ENCODE measurements at regions not wholly inside any gene's neighbourhood (a gene's known extent, or its start where the extent isn't known, plus 50 kb on each side); places are given as distances from the start of the nearest gene placed in this dataset.

DNA sequence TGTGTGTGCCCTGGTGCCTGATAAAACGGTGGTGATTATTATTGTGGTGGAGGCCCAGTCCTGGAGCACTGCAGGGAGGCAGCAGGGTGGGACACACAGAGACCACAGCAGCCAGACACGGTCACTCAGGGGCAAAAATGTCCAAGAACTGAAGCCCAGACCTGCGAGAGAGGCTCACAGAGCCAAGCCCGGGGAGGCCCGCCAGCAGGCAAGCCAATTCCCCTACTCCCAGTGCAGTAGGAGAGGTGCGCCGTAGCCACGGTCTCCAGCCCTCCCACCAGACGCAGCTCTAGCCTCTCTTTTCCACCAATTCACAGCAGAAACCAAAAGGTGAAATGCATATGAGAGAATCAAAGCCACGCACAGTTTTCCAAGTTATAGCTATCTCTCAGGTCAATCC, 179.4 kb upstream of the TAB2 start:
- TF ChIP-seq, protein P1, sequence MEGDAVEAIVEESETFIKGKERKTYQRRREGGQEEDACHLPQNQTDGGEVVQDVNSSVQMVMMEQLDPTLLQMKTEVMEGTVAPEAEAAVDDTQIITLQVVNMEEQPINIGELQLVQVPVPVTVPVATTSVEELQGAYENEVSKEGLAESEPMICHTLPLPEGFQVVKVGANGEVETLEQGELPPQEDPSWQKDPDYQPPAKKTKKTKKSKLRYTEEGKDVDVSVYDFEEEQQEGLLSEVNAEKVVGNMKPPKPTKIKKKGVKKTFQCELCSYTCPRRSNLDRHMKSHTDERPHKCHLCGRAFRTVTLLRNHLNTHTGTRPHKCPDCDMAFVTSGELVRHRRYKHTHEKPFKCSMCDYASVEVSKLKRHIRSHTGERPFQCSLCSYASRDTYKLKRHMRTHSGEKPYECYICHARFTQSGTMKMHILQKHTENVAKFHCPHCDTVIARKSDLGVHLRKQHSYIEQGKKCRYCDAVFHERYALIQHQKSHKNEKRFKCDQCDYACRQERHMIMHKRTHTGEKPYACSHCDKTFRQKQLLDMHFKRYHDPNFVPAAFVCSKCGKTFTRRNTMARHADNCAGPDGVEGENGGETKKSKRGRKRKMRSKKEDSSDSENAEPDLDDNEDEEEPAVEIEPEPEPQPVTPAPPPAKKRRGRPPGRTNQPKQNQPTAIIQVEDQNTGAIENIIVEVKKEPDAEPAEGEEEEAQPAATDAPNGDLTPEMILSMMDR (IDR thresholded peaks at IDR 0.05): no peak
- no peak for TF ChIP-seq POLR2A (IDR thresholded peaks at IDR 0.05)

Measured in adrenal gland (tissue), 5 donors.